ENCODE measurements at regions not wholly inside any gene's neighbourhood (a gene's known extent, or its start where the extent isn't known, plus 50 kb on each side); places are given as distances from the start of the nearest gene placed in this dataset.

DNA sequence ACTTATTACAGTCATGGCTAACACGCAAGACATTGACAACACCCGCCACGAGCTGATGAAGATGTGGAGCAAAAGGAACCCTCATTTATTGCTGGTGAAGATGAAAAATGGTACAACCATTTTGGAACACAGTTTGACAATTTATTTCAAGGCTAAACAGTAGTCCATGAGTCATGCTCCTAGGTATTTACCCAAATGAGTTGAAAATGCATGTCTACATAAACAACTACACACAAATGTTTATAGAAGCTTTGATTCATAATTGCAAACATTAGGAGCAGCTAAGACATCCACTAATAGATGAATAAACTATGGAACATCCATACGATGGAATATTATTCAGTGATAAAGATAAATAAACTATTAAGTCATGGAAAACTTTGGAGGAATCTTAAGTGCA is 580.1 kb downstream of the RAPGEF2 start:
- no peak for TF ChIP-seq TCF12 (IDR thresholded peaks at IDR 0.05; ENCODE audit: low read depth, low read length)
- TF ChIP-seq, protein P1, sequence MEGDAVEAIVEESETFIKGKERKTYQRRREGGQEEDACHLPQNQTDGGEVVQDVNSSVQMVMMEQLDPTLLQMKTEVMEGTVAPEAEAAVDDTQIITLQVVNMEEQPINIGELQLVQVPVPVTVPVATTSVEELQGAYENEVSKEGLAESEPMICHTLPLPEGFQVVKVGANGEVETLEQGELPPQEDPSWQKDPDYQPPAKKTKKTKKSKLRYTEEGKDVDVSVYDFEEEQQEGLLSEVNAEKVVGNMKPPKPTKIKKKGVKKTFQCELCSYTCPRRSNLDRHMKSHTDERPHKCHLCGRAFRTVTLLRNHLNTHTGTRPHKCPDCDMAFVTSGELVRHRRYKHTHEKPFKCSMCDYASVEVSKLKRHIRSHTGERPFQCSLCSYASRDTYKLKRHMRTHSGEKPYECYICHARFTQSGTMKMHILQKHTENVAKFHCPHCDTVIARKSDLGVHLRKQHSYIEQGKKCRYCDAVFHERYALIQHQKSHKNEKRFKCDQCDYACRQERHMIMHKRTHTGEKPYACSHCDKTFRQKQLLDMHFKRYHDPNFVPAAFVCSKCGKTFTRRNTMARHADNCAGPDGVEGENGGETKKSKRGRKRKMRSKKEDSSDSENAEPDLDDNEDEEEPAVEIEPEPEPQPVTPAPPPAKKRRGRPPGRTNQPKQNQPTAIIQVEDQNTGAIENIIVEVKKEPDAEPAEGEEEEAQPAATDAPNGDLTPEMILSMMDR (IDR thresholded peaks at IDR 0.05; ENCODE audit: control extremely low read depth in 1 of 3, insufficient read depth in 1 of 3, low read depth in 1 of 3, low read length in 3 of 3) = no peak
- TF ChIP-seq POLR2A (IDR thresholded peaks at IDR 0.05; ENCODE audit: control extremely low read depth in 1 of 2, low read depth in 2 of 2, low read length in 2 of 2) = no peak
- TF ChIP-seq TAF1 (IDR thresholded peaks at IDR 0.05; ENCODE audit: low read depth, low read length) = no peak
- TF ChIP-seq POLR2AphosphoS5 (IDR thresholded peaks at IDR 0.05; ENCODE audit: low read depth, low read length) = no peak
- no peak for TF ChIP-seq SUZ12 (IDR thresholded peaks at IDR 0.05; ENCODE audit: low read length)
- TF ChIP-seq FOSL1 (IDR thresholded peaks at IDR 0.05; ENCODE audit: insufficient read depth, low read depth, low read length) = no peak
- TF ChIP-seq TEAD4 (IDR thresholded peaks at IDR 0.05; ENCODE audit: low read depth, low read length) = no peak
- no peak for TF ChIP-seq JUN (IDR thresholded peaks at IDR 0.05; ENCODE audit: low read depth, low read length)

Data from H1 (cell line).